Activated B cell treated with CpG ODN at 0.5 μM for 24 hours (primary cell): ENCODE measurements at regions not wholly inside any gene's neighbourhood (a gene's known extent, or its start where the extent isn't known, plus 50 kb on each side); places are given as distances from the start of the nearest gene placed in this dataset.

Experiments used
- ATAC-seq: fragments of 200-7000 bp; cut with Tn5 transposase; one replicate; pipeline ENCODE4 v1.10.0; 2021; ENCODE audit warnings: low read depth, mild to moderate bottlenecking, moderate library complexity
- CTCF ChIA-PET: fragments of 350-600 bp; sonication (Branson Sonifier 250); formaldehyde crosslinking; loops from one replicate; lab custom pipeline; 2021; ENCODE audit warnings: antibody characterized with exemption; lab: Charles Lee
- POLR2A ChIA-PET: fragments of 350-600 bp; sonication (Branson Sonifier 250); formaldehyde crosslinking; loops from one replicate; lab custom pipeline; 2021; ENCODE audit warnings: antibody characterized with exemption; lab: Charles Lee
- DNase-seq: peaks from one replicate; pipeline ENCODE4 v3.0.0; 2022
- H3K27ac Mint-ChIP-seq: one replicate; pipeline ENCODE4 v1.8.0; 2020; ENCODE audit warnings: mixed read lengths
- H3K27me3 Mint-ChIP-seq: one replicate; pipeline ENCODE4 v1.8.0; 2021; ENCODE audit warnings: mixed read lengths
- H3K36me3 Mint-ChIP-seq: one replicate; pipeline ENCODE4 v1.8.0; 2021; ENCODE audit warnings: low read depth, mixed read lengths
- H3K4me1 Mint-ChIP-seq: one replicate; pipeline ENCODE4 v1.8.0; 2021; ENCODE audit warnings: mixed read lengths
- H3K4me3 Mint-ChIP-seq: one replicate; pipeline ENCODE4 v1.8.0; 2020; ENCODE audit warnings: mild to moderate bottlenecking, mixed read lengths
- H3K9me3 Mint-ChIP-seq: one replicate; pipeline ENCODE4 v1.8.0; 2020; ENCODE audit warnings: mixed read lengths
- CTCF ChIP-seq: fragments of 200-600 bp; IDR thresholded peaks from one replicate; pipeline ENCODE4 v1.8.0; 2022; ENCODE audit warnings: antibody characterized with exemption, mild to moderate bottlenecking
- intact Hi-C: fragments of 100-400 bp; cut with micrococcal nuclease; formaldehyde crosslinking; loops from one replicate; pipeline ENCODE4 v1.15.1; 2024

GRCh38 chr3:43787330-43787729, 96.6 kb downstream of the ABHD5 start:
- H3K9me3 Mint-ChIP-seq, result no peaks in the 10 kb centered on the region
- ATAC-seq (no peak), DNase-seq (no peak)
- ChIA-PET CTCF (no interaction called here), POLR2A (no interaction called here)
- no peaks in the 10 kb centered on the region for H3K36me3 Mint-ChIP-seq
- no peak overlapping the region for H3K27ac Mint-ChIP-seq
- no peaks in the 10 kb centered on the region for H3K4me1 Mint-ChIP-seq
- no peak overlapping the region for H3K4me3 Mint-ChIP-seq
- no peak for TF ChIP-seq CTCF
- H3K27me3 Mint-ChIP-seq, result peaks cover 3% of the 10 kb centered on the region
- intact Hi-C loops, result no loop called here

GRCh38 chr3:43789028-43789427, 98.3 kb downstream of the ABHD5 start:
- Mint-ChIP-seq H3K27me3 (peaks cover 3% of the 10 kb centered on the region), H3K36me3 (no peaks in the 10 kb centered on the region), H3K4me3 (no peak overlapping the region), H3K4me1 (no peaks in the 10 kb centered on the region), H3K9me3 (no peaks in the 10 kb centered on the region), H3K27ac (no peak overlapping the region)
- no peak for DNase-seq
- ChIA-PET CTCF (no interaction called here), POLR2A (no interaction called here)
- no peak for TF ChIP-seq CTCF
- no peak for ATAC-seq
- intact Hi-C loops, result no loop called here

- CTCF ChIA-PET, result no interaction called here
- Mint-ChIP-seq H3K4me1 (no peaks in the 10 kb centered on the region), H3K9me3 (no peaks in the 10 kb centered on the region), H3K36me3 (no peaks in the 10 kb centered on the region), H3K4me3 (no peak overlapping the region), H3K27me3 (peaks cover 3% of the 10 kb centered on the region), H3K27ac (no peak overlapping the region)
- no peak for ATAC-seq
- POLR2A ChIA-PET, result no interaction called here
- no peak for TF ChIP-seq CTCF
- no peak for DNase-seq
- intact Hi-C loops, result no loop called here
Measured at GRCh38 chr3:43790060-43790459, 99.3 kb downstream of the ABHD5 start.

GRCh38 chr3:43790476-43790875, 99.7 kb downstream of the ABHD5 start:
- no peak overlapping the region for H3K27ac Mint-ChIP-seq
- DNase-seq (no peak), ATAC-seq (no peak)
- CTCF ChIA-PET, result no interaction called here
- intact Hi-C loops, result no loop called here
- H3K9me3 Mint-ChIP-seq, result no peaks in the 10 kb centered on the region
- no peak overlapping the region for H3K4me3 Mint-ChIP-seq
- H3K27me3 Mint-ChIP-seq, result peaks cover 3% of the 10 kb centered on the region
- POLR2A ChIA-PET, result no interaction called here
- no peaks in the 10 kb centered on the region for H3K36me3 Mint-ChIP-seq
- H3K4me1 Mint-ChIP-seq, result no peaks in the 10 kb centered on the region
- no peak for TF ChIP-seq CTCF

GRCh38 chr3:43791246-43791645, 100.5 kb downstream of the ABHD5 start:
- no peaks in the 10 kb centered on the region for H3K36me3 Mint-ChIP-seq
- no peak for TF ChIP-seq CTCF

More at GRCh38 chr3:43791246-43791645, 100.5 kb downstream of the ABHD5 start:
- Mint-ChIP-seq H3K4me1 (no peaks in the 10 kb centered on the region), H3K27me3 (peaks cover 10% of the 10 kb centered on the region), H3K9me3 (no peaks in the 10 kb centered on the region), H3K27ac (no peak overlapping the region), H3K4me3 (no peak overlapping the region)
- POLR2A ChIA-PET, result no interaction called here
- DNase-seq (no peak), ATAC-seq (no peak)
- intact Hi-C loops, result no loop called here
- CTCF ChIA-PET, result no interaction called here
